SW 1271 (cell line): ENCODE measurements at regions not wholly inside any gene's neighbourhood (a gene's known extent, or its start where the extent isn't known, plus 50 kb on each side); places are given as distances from the start of the nearest gene placed in this dataset.
"Not testable (repeated sequence)": the region's sequence is repeated elsewhere in the genome, so short reads cannot be mapped to it uniquely, and the experiment has no call there.

Experiments
- DNase-seq, 2 experiments: peaks; one replicate each; lab custom pipeline; 2025; lab: John Stamatoyannopoulos, UW

DNA sequence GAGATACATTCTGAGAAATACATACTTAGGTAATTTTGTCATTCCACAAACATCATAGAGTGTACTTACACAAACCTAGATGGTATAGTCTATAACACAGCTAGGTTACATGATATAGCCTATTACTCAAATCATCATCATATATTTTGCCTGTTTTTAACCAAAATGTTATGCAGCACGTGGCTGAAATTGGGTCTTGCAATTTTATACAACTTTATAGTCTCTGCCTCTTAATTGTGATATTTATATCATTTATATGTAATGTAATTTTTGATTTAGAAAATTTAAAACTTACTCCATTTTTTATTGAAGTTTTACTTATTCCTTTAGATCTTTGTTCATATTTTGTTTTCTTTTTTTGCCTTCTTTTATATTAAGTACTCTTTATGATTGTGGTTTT lies 350.7 kb upstream of the DCN start:
- DNase-seq, result no peak

DNA sequence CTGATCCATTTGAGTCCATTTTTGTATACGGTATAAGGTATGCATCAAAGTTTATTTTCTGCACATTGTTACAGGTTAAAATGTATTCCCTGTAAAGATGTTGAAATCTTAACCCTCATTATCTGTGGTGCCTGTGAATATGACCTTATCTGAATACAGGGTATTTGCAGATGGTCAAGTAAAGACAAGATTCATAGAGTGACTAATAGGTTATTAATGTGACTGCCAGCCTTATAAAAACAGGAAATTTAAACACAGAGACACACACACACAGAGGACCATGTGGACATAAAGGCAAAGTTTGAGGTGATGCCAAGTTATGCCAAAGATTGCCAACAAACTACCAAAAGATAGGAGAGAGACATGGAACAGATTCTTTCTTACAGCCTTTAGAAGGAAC lies 347.2 kb upstream of the DCN start:
- DNase-seq, result no peak

DNA sequence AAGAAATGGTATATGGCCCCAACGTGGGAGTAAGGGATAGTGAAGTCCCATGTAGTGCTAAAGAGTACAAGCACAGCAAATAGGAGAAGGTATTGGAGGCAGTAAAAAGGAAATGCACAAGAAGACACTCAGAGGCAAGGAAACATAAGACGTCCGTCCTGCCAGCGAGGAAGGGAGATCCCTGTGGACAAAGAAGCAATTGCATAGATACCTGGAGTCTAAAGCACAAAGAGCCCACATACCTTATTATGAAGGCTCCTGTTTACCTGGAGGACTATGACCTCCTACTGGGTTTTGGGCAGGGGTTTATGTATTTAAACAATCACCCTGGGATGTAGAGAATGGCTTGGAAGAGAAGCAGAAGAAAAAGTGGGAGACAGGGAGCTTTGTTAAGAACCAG lies 341.2 kb upstream of the DCN start:
- DNase-seq, result no peak

DNA sequence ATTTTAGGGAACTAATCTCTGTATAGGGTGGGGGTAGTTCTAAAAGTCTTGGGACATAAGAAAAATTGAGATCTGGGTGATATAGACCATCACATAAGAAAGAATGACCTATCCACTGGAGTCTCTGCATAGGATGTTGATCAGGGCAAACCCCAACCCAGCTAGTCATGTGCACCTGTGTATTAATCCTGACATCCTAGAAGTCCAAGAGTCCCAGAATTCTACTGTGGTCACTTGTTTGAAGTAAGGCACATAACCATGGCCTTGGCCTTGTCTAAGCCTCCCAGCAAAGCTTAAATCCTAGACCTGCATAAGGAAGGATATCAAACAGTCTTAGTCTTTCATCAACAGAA lies 334.1 kb upstream of the DCN start:
- DNase-seq, result no peak

DNA sequence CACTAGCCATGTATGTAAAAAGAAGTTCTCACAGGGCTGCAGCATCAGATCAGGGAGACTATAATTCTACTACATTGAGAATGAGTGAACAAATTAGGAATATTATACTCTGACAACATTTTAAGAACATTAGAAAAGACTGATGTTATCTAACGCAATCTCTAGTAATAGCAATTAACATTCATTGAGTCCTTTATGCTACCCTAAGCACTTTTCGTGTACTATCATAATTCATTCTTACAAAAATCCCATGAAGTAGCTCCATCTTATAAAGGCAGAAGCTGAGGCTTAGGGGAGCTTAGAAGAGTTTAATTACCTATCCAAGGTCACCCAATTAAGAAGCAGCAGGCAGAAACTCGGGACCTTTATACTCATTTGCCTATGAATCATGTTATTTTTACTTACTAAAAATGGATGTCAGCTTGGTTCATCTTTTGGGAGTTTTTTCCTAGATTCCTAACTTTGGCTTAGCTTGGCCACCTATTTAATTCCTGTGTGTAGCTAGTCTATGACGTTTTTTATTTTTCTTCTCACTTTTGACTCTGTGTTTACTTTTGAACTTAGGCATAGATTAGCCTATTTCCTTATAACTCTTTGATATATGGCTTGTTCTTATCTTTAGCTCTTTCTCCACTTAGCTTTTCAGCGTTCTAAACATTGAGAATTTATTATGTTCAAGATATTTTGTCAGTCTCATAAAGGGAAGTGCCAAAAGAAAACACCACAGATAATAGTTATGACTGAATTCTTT lies 333.5 kb upstream of the DCN start:
- DNase-seq, result no peak

DNA sequence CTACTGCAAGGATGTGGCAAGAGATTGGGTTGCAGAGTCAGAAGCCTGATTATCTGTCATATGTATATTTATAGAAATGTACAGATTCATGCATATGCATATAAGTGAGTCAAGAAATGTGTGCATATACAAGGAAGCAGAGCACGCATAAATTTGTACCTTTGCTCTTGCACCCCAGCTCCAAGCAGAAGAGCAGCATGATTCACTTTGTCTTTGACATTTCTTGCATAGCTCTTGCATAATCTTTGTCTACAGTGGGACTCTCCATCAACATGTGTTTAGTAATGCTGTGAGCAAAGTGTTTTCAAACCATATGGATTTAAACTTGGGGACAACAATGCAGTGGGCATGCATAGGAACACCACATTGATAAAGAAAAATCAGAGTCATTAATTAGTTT lies 330.7 kb upstream of the DCN start:
- DNase-seq, result no peak

DNA sequence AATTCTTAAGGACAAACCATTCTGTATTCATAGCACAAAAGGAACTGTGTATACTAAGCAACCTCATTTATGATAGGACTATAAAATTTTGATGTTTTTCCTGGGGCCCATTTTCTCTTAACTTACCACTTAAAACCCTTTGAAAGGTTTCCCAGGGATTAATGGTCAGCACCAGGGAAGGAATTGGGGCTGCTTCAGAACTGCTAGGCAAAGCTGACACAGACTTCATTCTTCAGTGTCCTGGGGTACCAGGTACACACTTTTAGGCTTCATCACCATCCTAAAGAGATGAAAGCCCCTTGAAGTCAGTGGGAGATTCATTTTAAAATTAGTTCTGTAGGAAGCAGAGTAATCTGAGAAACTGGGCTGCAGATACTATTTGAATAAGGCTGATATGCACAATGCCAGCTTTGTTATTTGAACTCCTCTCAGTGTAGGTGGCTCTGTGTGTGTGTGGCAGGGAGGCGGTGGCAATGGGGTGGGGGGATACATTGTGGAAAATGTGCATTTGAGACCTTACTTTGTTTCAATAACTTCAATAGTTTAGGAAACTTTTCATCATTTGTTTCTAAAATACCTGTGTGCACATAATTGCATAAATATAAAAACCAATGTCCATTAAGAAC lies 329.3 kb upstream of the DCN start:
- no peak for DNase-seq

DNA sequence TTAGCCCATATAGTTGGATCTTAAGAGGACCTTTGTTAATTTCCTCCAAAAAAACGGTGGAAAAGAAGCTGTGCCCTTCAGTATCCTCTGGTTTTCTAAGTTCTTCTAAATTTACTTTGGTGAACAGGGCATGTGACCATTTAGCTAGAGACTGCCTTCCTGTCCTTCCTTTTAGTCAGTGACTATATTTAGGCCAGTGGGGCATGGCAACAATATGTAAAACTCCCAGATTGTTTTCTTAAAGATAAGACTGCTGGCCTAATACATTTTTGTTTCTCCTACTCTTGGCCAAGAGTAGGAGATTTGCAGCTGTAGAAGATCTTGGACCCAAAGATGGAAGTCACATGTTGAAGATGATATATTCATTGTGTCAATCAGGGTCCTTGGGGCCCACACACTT lies 325.1 kb upstream of the DCN start:
- no peak for DNase-seq

DNA sequence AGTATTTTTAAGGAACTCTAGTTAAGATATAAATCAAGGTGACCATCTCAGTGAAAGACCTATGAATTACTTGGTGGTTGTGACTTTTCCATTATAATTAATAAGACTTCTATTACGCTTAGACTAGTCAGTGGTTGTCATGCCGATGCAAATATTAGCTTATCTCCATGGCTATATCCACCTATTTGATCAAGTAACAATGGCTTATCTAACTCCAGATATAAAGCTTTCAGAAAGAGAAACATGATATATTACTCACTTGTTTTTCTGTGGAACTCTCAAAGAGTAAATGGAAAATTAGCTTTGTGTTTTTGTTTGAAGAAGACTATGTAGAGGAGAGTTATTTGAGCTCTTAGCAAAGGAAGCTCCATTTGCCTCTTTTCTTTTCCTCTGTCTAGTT lies 323.8 kb upstream of the DCN start:
- no peak for DNase-seq

DNA sequence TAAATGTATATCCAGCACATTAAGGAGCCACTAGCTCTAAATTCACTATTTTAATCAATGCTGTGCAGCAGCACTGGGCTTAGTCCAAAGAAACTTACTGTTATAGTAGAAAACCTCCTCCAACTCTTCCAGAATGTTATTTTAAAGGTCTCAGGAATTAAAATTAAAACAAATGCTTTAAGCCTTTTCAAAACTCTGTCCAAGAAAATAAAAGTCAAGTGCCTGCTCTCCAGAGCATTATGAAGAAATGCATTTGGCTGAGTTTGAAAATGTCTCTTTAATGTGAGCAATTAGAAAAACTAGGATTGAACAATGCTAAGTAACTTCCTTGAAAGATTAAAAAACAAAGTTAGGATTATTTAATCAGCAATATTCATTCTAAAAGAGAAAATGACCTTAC lies 322.4 kb upstream of the DCN start:
- no peak for DNase-seq

DNA sequence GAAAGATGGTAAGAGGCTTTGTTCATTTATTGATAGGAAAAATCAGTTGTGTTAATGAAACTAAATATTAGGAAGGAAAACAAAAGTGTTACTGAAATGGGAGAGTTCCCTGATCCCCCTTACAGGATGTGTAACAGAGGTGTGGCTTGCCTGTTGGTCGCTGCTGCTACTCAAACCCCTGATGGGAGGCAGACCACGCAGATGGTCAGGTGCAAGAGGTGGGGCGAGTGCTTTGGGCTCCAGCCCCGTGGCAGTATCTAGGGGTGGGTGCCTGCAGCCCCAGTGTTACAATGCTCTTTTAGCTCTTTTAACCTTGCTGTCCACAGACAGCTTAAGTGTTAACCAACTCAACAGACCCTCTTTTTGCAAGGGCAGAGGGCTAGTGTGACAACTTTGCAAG lies 319.6 kb upstream of the DCN start:
- no peak for DNase-seq

DNA sequence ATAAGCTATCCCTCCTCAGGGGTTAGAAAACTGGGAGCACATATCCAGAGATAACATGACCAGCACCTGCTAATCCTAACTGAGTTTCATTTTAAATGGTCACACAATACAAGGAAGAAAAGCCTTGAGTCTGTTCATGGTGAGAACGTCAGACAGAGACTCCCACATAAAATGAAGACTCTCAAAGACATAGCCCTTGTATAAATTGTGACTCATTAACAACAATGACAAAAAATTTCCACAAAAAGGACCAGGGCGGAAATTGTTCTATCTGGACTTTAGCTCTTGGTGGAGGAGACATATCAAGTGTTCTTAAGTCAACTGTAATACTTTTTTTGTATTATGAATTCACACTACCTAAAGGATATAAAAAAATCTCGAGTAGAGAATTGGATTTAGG lies 313.7 kb upstream of the DCN start:
- DNase-seq, result no peak

DNA sequence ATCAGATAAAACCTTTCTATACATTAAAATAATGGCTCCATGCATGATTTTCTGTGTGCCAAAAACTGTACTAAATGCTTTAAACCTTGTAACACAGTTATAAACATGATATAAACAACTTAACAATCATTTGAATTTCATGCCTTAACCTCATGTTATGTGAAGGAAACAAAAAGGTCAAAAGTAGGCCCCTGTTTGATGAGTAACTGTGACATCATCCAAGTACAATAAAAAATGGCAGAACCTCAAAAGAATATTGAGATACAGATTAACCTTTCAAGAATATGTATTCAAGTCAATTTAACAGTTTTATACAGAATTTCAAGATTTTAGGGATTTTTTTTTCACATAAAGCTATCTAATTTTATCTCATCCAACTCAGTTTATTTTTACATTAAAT lies 310.7 kb upstream of the DCN start:
- DNase-seq, result no peak

DNA sequence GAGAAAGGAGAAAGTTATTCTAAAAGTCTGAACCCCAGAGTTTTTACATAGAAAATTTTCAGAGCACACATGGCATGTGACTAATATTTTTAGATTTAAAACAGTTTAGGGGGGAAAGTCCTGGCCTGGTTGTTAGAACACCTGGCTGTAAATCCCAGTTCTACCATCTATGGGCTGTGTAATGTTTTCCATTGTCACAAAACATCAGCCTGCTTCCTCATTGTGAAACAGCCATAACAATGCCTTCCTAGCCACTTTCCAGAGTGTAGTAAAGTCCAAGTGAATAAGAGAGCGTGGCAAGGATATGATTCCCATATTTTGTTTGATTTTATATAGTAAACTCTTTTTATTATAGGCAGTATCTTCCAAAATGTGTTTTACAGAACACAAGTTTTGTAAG lies 310.0 kb upstream of the DCN start:
- no peak for DNase-seq

DNA sequence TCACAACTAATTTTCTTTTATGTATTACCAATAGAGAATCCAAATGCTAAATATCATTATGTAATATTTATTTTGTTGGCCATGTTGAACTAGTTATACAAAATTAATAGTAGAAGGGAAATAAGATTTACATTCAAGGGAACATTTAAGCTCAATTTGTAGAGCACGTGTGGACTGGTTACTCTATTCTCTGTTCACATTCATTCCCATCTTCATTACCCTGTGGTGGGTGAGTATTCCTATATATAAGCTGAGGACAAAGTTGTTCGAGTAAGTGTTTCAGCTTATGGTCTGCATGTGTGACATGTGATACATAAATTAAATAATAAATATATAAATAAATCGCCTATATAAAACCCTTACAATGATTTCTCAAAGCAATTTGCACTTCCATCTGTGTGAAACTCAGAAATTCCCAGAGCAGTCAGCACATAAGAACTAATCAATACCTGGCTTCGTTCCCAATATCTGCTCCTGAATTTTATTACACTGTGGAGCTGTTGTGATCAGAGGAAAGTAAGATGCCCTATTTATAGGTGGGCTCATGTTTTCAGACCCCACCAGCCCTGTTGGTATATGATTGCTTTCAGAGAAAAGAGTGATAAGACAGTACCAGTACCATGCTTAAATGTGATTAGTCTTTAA lies 308.2 kb upstream of the DCN start:
- no peak for DNase-seq

DNA sequence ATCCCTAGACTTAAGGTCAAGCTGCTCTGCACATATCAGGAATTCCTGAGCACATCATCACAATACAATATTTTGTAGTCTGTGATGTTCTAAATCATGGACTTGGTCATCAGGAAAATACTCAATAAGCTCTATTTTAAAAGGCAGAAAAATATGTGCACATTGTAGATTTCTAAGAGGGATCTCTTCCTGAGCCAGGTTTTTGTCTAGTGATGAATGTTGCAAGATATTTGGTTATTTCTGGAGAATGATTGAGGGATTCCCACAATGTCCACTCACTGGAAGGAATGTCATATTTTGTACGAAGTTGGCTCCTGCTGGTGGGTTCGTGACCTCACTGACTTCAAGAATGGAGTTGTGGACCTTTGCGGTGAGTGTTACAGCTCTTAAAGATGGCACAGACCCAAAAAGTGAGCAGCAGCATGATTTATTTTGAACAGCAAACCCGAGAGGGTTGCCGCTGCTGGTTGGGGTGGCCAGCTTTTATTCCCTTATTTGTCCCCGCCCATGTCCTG lies 300.9 kb upstream of the DCN start:
- DNase-seq, result no peak

DNA sequence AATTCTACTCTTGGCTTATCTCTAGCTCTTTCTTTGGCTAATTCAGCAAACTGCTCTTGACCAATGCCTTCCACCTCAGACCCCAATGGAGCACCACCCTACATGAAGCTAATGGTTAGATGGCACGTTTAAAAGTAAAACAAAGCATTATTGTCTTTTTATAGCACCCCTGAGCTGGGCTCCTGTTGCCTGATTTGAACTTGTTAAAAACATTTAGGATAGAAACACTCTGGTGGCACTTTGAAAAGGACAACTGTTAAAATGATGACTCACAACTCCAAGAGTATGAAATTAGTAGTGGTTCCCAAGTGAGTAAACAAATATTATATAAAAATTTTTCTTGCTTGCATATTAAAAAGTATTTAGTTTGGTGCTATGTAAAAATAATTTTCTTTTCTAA lies 299.6 kb upstream of the DCN start:
- DNase-seq, result no peak

DNA sequence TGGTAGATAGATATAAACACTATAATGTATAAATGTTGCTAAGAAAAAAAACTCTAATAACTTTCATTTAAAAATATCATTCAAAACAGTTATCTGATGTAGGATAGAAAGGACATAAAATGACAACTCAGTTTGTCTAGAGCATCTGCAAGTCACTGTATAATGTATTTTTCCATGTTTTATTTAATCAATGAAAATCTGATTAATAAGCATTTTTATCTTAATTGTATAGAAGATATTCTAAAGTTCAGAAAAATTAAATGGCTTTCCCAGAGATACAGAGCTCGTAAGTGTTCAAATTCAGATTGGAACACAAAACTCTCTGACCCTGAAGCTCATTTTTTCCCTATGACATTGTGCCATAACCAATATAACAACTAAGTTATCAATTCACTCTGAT lies 295.9 kb upstream of the DCN start:
- no peak for DNase-seq

DNA sequence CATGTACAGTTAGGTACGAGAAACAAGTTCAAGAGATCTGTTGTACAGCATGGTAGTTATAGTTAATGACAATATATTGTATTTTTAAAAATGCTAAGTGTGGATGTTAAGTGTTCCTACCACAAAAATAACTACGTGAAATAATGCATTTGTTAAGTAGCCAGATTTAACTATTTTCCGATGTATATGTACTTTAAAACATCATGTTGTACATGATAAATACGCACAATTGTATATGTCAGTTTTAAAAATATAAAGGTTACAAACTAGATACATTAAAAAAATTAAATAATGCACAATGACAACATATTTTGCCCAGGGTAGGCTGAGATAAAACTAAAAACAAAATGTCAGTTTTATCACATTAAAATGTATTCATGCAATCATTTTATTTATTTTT lies 285.1 kb upstream of the DCN start:
- DNase-seq, result no peak

DNA sequence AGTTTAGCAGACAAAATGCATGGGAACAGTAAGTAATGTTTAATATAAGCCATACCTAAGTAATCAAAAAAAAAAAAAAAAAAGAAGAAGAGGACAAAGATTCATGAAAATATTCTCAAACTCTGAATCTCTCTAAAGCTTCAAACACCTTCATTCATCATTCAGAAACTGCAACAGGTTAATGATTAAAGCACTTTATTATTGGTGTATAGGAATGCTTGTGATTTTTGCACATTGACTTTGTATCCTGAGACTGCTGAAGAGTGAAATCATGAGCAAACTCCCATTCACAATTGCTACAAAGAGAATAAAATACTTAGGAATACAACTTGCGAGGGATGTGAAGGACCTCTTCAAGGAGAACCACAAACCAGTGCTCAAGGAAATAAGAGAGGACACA lies 278.4 kb upstream of the DCN start:
- DNase-seq, result no peak

DNA sequence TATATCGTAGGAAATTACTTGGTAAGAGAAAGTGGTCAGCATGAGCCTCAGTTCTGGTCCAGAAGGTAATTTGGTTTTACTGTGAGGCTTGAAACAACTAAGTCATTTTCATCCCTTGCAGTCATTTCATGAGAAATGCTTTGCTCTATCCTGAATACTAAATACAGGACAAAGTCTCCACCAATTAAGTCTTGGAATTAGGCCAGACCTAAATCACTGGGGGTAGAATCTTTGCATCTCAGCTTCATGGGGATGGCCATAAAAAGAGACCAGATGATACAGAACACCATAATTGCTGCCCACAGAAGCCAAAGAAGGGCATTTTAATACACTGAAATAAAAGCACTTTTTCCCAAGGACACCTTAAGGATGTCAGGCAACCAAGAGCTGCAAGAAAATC lies 277.9 kb upstream of the DCN start:
- DNase-seq, result no peak

DNA sequence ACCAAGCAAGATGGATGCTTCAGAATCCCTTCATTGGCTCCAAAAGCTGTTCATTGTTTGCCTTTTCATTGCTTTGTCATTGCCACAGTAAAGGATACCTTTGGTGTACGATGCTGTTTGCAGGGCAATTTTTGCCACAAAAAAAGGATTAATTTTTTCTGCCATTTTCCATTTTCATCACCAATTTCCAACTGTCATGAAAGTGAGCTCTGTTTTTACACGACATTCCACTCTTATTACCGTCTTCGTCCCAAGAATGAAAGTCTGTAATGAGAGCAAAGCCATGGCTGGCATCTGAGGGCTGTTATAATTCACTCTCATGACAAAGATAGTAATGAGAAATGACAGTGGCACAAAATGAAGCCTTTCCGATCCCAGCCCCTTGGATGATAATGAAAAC lies 272.7 kb upstream of the DCN start:
- DNase-seq, result no peak

DNA sequence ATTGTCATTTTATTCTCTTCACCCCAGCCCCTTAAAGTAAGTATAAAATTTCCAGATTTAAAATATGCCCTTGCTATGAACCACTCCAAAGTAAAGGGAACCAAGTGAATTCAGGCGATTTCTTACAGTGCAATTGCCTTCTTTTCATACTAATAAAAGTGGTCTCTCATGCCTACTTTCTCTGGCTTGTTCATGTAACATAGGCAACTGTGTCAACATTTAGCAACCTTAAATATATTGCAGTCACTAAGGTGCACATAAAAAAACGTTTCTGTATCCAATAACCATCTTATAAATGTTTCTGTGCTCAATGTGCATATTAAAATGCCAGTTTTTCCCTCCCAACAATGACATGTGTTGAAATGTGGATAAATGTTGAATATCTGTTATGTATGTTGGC lies 271.6 kb upstream of the DCN start:
- no peak for DNase-seq

DNA sequence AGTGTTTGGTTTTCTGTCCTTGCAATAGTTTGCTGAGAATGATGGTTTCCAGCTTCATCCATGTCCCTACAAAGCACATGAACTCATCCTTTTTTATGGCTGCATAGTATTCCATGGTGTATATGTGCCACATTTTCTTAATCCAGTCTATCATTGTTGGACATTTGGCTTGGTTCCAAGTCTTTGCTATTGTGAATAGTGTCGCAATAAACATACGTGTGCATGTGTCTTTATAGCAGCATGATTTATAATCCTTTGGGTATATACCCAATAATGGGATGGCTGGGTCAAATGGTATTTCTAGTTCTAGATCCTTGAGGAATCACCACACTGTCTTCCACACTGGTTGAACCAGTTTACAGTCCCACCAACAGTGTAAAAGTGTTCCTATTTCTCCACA lies 269.8 kb upstream of the DCN start:
- DNase-seq, result not testable (repeated sequence)
